ENCODE measurements at regions not wholly inside any gene's neighbourhood (a gene's known extent, or its start where the extent isn't known, plus 50 kb on each side); places are given as distances from the start of the nearest gene placed in this dataset.

DNA sequence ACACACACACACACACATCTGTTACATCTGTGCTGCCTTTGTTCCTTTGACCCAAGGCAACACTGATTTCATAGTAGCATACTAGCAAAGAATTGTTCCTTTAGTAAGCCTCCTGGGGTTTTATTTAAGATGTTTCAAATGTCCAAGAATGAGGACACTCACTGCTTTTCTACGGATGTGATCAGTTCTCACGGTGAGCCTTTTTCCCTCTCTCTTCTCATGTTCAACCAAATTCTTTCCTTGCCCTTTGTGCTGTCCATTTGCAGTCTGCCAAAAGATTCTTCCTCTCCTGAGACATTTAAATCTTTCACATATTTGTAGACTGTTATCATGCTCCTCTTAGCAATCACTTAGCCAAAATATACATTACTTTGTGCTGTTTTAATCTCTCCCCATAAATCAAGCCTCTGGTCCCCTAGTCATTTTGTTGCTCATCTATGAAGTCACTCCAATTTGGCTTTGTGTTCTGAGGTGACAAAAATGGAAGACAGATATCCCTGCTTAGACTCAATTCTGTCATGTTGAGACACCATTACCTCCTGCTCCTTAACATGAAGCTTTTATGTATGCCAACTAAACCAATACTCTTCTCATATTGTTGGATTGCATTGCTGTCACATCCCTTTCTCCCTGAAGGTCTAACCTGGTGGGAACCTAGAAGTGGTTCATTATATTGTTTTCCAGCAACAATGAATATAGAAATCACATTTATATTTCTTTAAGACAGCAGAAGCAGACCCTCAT is 1605.3 kb upstream of the ACVR2A start:
- TF ChIP-seq CTCF (IDR thresholded peaks at IDR 0.05) (no peak), POLR2A (IDR thresholded peaks at IDR 0.05) (no peak)

Data from testis (tissue), 2 donors.